PC-9 (cell line): ENCODE measurements at regions not wholly inside any gene's neighbourhood (a gene's known extent, or its start where the extent isn't known, plus 50 kb on each side); places are given as distances from the start of the nearest gene placed in this dataset.

Experiments used
- BruUV-seq: library from RNA; stranded (reverse); fragments of 400-500 nt; replicated peaks from 2 replicates; lab custom pipeline; 2021; lab: Mats Ljungman, UMichigan
- CTCF ChIA-PET: fragments of 300-600 bp; sonication (Branson Sonifier 250); formaldehyde crosslinking; loops from one replicate; lab custom pipeline; 2022; ENCODE audit warnings: antibody characterized with exemption; lab: Charles Lee
- POLR2A ChIA-PET: fragments of 300-600 bp; sonication (Branson Sonifier 250); formaldehyde crosslinking; loops from one replicate; lab custom pipeline; 2022; ENCODE audit warnings: antibody characterized with exemption; ENCODE audit not compliant: unreplicated experiment; lab: Charles Lee
- DNase-seq, 2 experiments: peaks; one replicate each; pipeline versions ENCODE4 v3.0.0 to v3.0.0-alpha.2; 2015 to 2022; ENCODE audit warnings: mixed read lengths in 1 of 2
- H2AFZ ChIP-seq: fragments of 200-600 bp; sonication (generic); 2 replicates; pipeline ENCODE4 v1.8.1; 2017; ENCODE audit warnings: antibody characterized with exemption
- H3F3A ChIP-seq: fragments of 200-600 bp; sonication (generic); 2 replicates; pipeline ENCODE4 v1.8.1; 2017; ENCODE audit warnings: antibody characterized with exemption, mild to moderate bottlenecking, low read depth; ENCODE audit not compliant: insufficient read depth
- H3K27ac ChIP-seq: fragments of 200-600 bp; sonication (generic); 2 replicates; pipeline ENCODE4 v1.6.1; 2016; ENCODE audit warnings: mixed run types
- H3K27me3 ChIP-seq: fragments of 200-600 bp; sonication (generic); 2 replicates; pipeline ENCODE4 v1.6.1; 2016; ENCODE audit warnings: low read depth, mixed run types; ENCODE audit not compliant: insufficient read depth
- H3K36me3 ChIP-seq: fragments of 200-600 bp; sonication (generic); 2 replicates; pipeline ENCODE4 v1.6.1; 2016; ENCODE audit warnings: low read depth, mixed run types
- H3K4me1 ChIP-seq: fragments of 200-600 bp; sonication (generic); replicated peaks from 2 replicates; pipeline ENCODE4 v1.6.1; 2016; ENCODE audit warnings: mixed run types; ENCODE audit not compliant: insufficient read depth
- H3K4me2 ChIP-seq: fragments of 200-600 bp; sonication (generic); 2 replicates; pipeline ENCODE4 v1.6.1; 2017; ENCODE audit warnings: mixed run types
- H3K4me3 ChIP-seq: fragments of 200-600 bp; sonication (generic); 2 replicates; pipeline ENCODE4 v1.6.1; 2016; ENCODE audit warnings: mixed run types
- H3K79me2 ChIP-seq: fragments of 200-600 bp; sonication (generic); 2 replicates; pipeline ENCODE4 v1.6.1; 2017; ENCODE audit warnings: low read depth, mixed run types
- H3K9me2 ChIP-seq: fragments of 200-600 bp; sonication (generic); 2 replicates; pipeline ENCODE4 v1.8.1; 2017; ENCODE audit warnings: mild to moderate bottlenecking; ENCODE audit not compliant: insufficient read depth
- H3K9me3 ChIP-seq: fragments of 200-600 bp; sonication (generic); 2 replicates; pipeline ENCODE4 v1.8.1; 2016; ENCODE audit warnings: low read depth; ENCODE audit not compliant: insufficient read depth
- H4K20me1 ChIP-seq: fragments of 200-600 bp; sonication (generic); 2 replicates; pipeline ENCODE4 v1.8.1; 2017; ENCODE audit not compliant: insufficient read depth
- EZH2 ChIP-seq: fragments of 200-600 bp; sonication (generic); IDR thresholded peaks from 2 replicates; pipeline ENCODE4 v1.8.0; 2017; ENCODE audit warnings: antibody characterized with exemption, low read depth
- intact Hi-C: fragments of 100-400 bp; cut with micrococcal nuclease; formaldehyde crosslinking; loops from one replicate; pipeline ENCODE4 v1.10.0; 2022; ENCODE audit not compliant: unreplicated experiment
- TF ChIP-seq, protein P1 (sequence below): fragments of 200-600 bp; sonication (generic); conservative IDR thresholded peaks from 2 replicates; pipeline ENCODE4 v1.6.1; 2017; ENCODE audit warnings: mixed run types, antibody characterized with exemption, mild to moderate bottlenecking, moderate library complexity

DNA sequence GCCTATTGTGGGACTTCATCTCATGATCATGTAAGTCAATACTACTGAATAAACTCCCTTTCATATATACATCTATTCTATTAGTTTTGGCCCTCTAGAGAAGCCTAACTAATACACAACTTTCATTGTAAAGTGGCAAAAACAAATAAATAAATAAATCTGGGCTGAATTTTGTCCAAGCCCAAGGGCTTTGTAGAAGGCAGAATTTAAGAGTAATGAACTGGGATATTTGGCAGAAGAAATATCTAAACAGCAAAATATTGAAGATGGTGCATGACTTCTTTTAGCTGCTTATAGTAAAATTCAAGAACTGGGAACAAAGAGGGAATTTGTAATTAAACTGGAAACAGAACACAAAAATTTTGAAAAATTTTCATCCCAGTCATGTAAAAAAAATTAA, 246.7 kb upstream of the GULP1 start:
- BruUV-seq: no TSS peak
- Histone ChIP-seq H2AFZ (no peak overlapping the region), H3K9me2 (no peaks in the 10 kb centered on the region), H4K20me1 (no peaks in the 10 kb centered on the region), H3K4me3 (no peak overlapping the region), H3K36me3 (no peaks in the 10 kb centered on the region), H3K4me2 (no peak overlapping the region), H3K27ac (no peak overlapping the region), H3K4me1 (no peaks in the 10 kb centered on the region), H3K79me2 (no peaks in the 10 kb centered on the region), H3K27me3 (no peaks in the 10 kb centered on the region), H3F3A (no peaks in the 10 kb centered on the region), H3K9me3 (no peaks in the 10 kb centered on the region)
- TF ChIP-seq EZH2: no peak
- TF ChIP-seq, protein P1, sequence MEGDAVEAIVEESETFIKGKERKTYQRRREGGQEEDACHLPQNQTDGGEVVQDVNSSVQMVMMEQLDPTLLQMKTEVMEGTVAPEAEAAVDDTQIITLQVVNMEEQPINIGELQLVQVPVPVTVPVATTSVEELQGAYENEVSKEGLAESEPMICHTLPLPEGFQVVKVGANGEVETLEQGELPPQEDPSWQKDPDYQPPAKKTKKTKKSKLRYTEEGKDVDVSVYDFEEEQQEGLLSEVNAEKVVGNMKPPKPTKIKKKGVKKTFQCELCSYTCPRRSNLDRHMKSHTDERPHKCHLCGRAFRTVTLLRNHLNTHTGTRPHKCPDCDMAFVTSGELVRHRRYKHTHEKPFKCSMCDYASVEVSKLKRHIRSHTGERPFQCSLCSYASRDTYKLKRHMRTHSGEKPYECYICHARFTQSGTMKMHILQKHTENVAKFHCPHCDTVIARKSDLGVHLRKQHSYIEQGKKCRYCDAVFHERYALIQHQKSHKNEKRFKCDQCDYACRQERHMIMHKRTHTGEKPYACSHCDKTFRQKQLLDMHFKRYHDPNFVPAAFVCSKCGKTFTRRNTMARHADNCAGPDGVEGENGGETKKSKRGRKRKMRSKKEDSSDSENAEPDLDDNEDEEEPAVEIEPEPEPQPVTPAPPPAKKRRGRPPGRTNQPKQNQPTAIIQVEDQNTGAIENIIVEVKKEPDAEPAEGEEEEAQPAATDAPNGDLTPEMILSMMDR: no peak
- POLR2A ChIA-PET: no interaction called here
- intact Hi-C loops: no loop called here
- CTCF ChIA-PET: no interaction called here
- no peak for DNase-seq

DNA sequence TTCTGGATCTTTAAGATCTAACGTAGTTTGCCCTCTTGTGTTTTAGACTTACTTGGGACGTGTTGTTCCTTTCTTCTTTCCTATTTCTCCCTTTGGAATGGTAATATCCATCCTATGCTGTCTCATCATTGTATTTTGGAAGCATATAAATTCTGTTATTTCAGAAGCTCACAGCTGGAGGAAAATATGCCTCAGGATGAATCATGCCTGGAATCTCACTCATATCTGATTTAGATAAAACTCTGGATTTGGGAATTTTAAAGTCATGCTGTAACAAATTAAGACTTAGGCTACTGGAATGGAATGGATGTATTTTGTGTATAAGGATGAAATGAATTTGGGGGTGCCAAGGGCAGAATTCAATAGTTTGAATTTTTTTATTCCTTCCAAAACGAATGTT, 245.2 kb upstream of the GULP1 start:
- no peak overlapping the region for H3K4me3 ChIP-seq
- POLR2A ChIA-PET: no interaction called here
- H3K36me3 ChIP-seq: no peaks in the 10 kb centered on the region
- DNase-seq: no peak
- no peaks in the 10 kb centered on the region for H3K9me2 ChIP-seq
- no peaks in the 10 kb centered on the region for H3K79me2 ChIP-seq
- no peak overlapping the region for H3K4me2 ChIP-seq
- H3K4me1 ChIP-seq: no peaks in the 10 kb centered on the region
- H4K20me1 ChIP-seq: no peaks in the 10 kb centered on the region
- CTCF ChIA-PET: no interaction called here
- H3K27me3 ChIP-seq: no peaks in the 10 kb centered on the region
- BruUV-seq: no TSS peak
- no peak overlapping the region for H3K27ac ChIP-seq
- TF ChIP-seq, protein P1: no peak
- no peak for TF ChIP-seq EZH2
- no peak overlapping the region for H2AFZ ChIP-seq
- intact Hi-C loops: no loop called here
- H3K9me3 ChIP-seq: no peaks in the 10 kb centered on the region
- H3F3A ChIP-seq: no peaks in the 10 kb centered on the region

DNA sequence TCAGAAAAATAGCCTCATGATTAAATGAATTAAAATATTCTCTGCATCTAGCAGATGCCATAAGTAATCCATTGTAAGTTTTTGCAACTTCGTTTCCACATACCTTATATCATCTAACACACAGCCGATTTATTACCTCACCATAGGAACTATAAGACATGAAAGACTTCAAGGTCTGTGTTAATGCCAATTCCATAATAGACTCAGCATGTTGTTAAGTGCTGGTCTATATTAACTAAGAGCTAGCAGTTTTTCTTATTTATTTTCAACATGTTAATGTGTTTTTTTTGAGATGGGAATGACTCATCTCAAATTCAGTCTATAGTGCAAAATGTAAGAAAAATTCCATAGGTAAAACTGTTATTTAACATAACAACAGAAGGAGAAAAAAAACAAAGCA, 243.9 kb upstream of the GULP1 start:
- no peak for DNase-seq
- no peaks in the 10 kb centered on the region for H4K20me1 ChIP-seq
- no peaks in the 10 kb centered on the region for H3K36me3 ChIP-seq
- no peak overlapping the region for H2AFZ ChIP-seq
- no peak overlapping the region for H3K27ac ChIP-seq
- H3K27me3 ChIP-seq: no peaks in the 10 kb centered on the region
- H3K9me2 ChIP-seq: no peaks in the 10 kb centered on the region
- ChIA-PET POLR2A (no interaction called here), CTCF (no interaction called here)
- intact Hi-C loops: no loop called here
- H3K4me3 ChIP-seq: no peak overlapping the region
- H3K4me1 ChIP-seq: no peaks in the 10 kb centered on the region
- no peak overlapping the region for H3K4me2 ChIP-seq
- no peaks in the 10 kb centered on the region for H3K9me3 ChIP-seq
- BruUV-seq: no TSS peak
- H3F3A ChIP-seq: no peaks in the 10 kb centered on the region
- no peaks in the 10 kb centered on the region for H3K79me2 ChIP-seq
- TF ChIP-seq EZH2: no peak

DNA sequence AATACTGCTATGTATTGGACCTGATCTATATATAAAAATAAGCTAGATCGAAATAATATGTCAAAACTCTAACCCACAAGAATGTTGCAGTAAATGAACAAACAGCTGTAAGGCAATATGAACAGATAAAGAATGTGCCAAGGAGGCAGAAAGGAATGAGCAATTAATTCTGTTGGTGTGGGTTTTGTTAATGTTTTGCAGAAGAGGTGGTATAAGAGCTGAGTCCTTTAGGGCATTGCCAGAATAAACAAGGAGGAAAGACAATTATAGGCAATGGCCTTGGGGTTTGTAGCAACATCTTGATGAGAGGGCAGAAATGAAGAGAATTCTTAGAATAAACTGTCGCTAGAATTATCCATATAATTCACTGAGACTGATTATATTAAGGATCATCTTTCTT, 240.9 kb upstream of the GULP1 start:
- Histone ChIP-seq H3K4me1 (no peaks in the 10 kb centered on the region), H2AFZ (no peak overlapping the region), H3K9me2 (no peaks in the 10 kb centered on the region), H3K9me3 (no peaks in the 10 kb centered on the region), H3K79me2 (no peaks in the 10 kb centered on the region), H3F3A (no peaks in the 10 kb centered on the region), H3K4me2 (no peak overlapping the region), H3K4me3 (no peak overlapping the region), H3K27me3 (no peaks in the 10 kb centered on the region), H4K20me1 (no peaks in the 10 kb centered on the region), H3K36me3 (no peaks in the 10 kb centered on the region), H3K27ac (no peak overlapping the region)
- intact Hi-C loops: no loop called here
- POLR2A ChIA-PET: no interaction called here
- no peak for DNase-seq
- no TSS peak for BruUV-seq
- CTCF ChIA-PET: no interaction called here
- TF ChIP-seq, protein P1: no peak
- TF ChIP-seq EZH2: no peak
